GM21515 (cell line): ENCODE measurements at regions not wholly inside any gene's neighbourhood (a gene's known extent, or its start where the extent isn't known, plus 50 kb on each side); places are given as distances from the start of the nearest gene placed in this dataset.
"Not testable (repeated sequence)": the region's sequence is repeated elsewhere in the genome, so short reads cannot be mapped to it uniquely, and the experiment has no call there.

Source experiments
- ATAC-seq: cut with Tn5 transposase; IDR thresholded peaks from one replicate; pipeline ENCODE4 v1.9.1; 2021; ENCODE audit not compliant: unreplicated experiment

- ATAC-seq, result no peak
These were observed 74.4 kb upstream of the S1PR3 start for GRCh38 chr9:88916894-88917293.

DNA sequence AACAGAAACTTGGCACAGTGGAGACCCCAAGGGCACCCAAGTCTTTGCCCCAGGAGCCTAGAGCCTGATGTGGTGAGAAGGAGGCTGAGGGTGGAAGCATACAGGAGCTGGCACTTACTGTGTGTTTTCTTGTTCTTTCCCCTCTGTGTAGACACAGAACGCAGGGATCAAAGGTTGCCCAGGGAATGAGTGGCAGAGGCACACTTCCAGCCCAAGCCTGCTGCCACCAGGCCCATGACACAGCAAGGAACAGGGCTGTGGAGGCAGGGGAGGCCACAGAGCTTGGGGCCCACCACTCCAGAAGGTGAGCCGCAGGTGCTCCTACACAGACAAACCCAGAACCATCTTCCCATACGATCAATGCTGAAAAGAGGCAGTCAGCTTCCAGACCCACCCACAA is 73.9 kb upstream of the S1PR3 start:
- ATAC-seq, result no peak

GRCh38 chr9:88918537-88918936 is 72.7 kb upstream of the S1PR3 start:
- not testable (repeated sequence) for ATAC-seq

GRCh38 chr9:88920645-88921044 is 70.6 kb upstream of the S1PR3 start:
- ATAC-seq, result no peak

GRCh38 chr9:88922091-88922490 is 69.2 kb upstream of the S1PR3 start:
- peak; percentile 84 for ATAC-seq

DNA sequence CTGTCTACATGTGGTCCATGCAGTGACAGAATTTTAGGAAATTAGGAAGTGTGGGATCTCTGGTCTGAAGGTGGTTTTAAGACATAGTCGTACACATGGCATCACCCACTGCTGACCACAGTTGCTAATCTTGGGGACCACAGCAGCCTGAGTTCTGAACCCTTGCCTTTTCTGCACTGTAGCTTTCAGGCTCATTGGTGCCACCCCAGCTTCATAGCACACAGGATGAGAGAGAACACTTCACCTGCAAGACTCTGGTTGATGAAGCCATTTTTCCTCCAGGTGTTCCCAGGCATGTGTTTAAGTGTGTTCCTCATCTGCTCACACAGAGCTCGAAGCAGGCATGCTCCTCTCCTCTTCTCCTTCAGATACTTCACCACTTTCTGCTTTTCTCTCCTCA is 68.2 kb upstream of the S1PR3 start:
- ATAC-seq, result no peak

DNA sequence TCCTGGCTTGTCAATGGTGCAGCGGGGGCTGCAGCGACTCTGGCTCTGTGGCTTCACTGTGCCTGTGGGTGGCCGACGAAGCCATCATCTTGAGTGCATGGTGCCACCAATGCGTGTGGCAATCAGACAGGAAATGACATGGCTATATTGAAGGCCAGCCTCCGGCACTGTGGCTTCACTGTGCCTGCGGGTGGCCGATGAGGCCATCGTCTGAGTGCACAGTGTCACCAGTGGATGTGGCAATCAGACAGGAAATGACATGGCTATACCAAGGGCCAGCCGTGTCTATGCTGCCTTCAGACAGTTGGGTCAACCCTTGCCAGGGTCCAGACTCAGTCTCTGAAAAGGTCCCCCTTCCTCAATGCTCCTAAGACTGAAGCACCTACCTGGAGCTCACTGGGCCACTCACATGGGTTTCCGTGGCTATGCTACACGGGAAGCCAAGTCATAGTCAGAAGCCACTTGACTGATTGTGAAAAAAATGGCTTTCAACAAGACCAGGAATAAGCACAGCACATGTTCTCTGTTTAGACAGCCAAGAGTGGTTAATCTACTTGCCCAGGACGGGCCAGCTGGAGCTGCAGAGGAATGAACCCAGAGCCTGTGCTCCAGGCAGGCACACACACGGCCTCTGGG is 67.5 kb upstream of the S1PR3 start:
- ATAC-seq, result no peak

GRCh38 chr9:88925481-88925880 is 65.8 kb upstream of the S1PR3 start:
- ATAC-seq, result no peak

DNA sequence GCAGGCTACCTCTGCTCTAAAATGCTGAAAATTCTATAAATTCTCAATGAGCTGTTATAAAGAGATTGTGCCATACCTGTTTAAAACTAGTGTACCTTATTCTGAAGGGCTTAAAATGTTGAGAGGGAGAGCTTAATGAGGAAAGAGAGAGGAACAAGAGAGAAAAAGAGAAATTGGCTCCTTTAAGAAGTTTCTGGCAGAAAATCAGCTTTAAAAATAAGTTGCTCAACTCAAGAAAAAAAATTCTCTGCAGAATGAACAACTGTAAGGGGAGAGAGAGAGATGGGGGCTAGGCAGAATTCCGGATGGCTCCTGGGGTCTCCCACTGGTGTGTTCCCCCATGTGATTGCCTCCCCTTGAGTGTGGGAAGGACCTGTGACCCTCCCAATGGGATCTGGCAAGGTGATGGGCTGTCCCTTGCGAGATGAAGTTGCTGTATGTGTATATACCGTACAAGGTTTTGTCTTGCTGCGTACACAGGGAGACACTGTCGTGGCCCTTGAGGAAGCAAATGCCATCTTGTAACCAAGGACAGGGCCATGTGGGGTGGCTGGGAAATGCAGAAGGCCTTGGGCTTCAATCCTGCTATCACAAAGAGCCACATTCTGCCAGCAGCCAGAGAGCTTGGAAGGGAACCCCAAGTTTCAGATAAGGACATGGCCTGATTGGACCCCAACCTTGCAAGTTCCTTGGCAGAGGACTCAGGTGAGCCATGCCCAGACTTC is 64.3 kb upstream of the S1PR3 start:
- peak; percentile 16 for ATAC-seq

DNA sequence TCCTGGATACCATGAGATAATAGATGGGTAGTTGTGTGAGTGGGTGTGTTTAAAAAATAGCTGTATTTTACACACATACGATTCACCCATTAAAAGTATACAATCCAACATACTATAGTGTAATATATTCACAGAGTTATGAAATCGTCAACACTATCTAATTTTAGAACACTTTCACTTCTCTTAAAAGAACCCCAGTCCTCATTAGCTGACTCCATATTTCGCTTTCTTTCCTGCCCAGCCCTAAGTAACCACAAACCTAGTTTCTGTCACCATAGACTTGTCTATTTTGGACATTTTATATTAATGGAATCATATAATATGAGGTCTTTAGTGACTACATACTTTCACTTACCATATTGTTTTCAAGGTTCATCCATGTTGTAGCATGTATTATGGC is 63.8 kb upstream of the S1PR3 start:
- ATAC-seq, result peak; percentile 54

GRCh38 chr9:88930716-88931115 is 60.6 kb upstream of the S1PR3 start:
- no peak for ATAC-seq

DNA sequence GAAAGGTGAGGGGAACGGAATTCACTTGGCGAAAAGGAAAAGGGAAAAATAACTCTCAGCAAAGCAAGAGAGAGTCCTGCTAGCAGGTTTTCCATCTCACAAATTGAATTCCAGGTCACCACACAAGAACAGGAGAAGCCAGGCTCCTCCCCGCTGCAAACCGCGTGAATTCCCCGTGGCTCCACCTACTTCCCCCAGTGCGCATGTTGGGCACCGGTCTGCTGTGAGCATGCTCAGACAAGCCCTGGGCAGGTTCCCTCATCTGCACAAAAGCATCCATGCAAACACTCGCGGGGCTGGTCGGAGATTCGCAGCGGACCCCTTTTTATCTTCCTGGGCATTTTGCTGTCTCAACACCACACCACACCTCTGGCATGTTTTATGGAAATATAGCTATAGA is 58.5 kb upstream of the S1PR3 start:
- no peak for ATAC-seq

GRCh38 chr9:88933607-88934379 is 57.5 kb upstream of the S1PR3 start:
- no peak for ATAC-seq

GRCh38 chr9:88934876-88935535 is 56.3 kb upstream of the S1PR3 start:
- no peak for ATAC-seq

DNA sequence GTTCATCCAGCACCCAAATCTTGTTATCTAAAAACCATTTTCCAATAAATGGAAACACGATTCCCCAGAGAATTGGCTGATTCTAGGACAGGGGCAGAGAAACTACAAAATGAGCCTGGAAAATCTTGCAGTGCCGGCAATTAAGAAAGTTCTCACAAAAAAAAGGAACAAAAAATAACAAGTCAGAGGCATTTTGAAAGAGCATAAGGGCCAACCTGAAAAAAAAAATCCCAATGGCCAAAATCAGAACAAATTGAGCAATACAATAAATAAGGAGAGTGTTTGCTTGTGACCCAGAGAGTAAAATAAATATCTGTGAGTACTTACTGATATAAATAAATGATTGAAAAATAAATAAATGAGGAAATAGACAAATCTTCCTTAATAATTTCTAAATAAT is 55.1 kb upstream of the S1PR3 start:
- ATAC-seq, result no peak

DNA sequence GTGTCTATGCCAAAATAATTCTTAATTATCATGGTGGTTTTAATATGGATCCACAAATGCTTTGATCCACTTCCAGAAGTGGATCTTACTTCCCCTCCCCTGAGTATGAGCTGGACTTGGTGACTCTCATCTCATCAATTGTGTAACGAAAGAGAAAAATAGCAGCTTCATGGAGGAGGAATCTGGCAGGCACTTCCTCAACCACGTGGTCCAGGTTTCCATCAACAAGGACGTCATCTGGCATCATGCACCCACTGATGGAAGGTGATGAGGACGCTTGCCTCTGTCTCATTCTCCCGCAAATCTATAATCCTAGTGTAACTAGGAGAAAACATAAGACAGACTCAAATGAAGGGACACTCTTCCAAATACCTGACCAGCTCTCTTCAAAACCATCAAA is 54.6 kb upstream of the S1PR3 start:
- no peak for ATAC-seq

DNA sequence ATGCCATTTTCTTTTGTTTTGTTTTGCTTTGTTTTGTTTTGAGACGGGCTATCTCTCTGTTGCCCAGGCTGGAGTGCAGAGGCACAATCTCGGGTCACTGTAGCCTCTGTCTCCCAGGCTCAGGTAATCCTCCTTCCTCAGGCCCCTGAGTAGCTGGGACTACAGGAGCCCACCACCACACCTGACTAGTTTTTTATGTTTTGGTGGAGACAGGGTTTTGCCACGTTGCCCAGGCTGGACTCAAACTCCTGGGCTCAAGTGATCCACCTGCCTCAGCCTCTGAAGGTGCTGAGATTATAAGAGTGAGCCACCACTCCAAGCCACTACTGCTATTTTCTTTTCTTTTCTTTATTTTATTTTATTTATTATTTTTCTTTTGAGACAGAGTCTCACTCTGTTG is 54.0 kb upstream of the S1PR3 start:
- no peak for ATAC-seq

DNA sequence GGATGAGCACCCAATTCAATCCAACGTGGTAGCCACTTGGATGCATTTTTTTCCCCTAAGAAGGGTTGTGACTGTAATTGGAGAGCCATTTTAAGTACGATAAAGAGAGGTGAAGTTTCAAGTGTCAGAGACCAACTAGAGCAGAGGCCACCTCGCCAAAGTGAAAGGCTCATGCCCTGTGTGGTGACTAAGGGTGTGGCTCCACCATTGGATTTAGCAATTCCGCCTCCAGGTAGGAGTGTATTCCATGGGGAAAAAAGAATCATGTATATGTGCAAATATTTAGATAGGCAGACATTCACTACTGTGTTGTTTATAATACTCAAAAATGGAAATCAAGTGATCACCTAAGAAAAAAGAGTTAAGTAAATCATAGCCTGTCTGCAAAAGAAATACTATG is 53.1 kb upstream of the S1PR3 start:
- no peak for ATAC-seq
